ENCODE measurements at regions not wholly inside any gene's neighbourhood (a gene's known extent, or its start where the extent isn't known, plus 50 kb on each side); places are given as distances from the start of the nearest gene placed in this dataset.
"Not testable (repeated sequence)": the region's sequence is repeated elsewhere in the genome, so short reads cannot be mapped to it uniquely, and the experiment has no call there.

DNA sequence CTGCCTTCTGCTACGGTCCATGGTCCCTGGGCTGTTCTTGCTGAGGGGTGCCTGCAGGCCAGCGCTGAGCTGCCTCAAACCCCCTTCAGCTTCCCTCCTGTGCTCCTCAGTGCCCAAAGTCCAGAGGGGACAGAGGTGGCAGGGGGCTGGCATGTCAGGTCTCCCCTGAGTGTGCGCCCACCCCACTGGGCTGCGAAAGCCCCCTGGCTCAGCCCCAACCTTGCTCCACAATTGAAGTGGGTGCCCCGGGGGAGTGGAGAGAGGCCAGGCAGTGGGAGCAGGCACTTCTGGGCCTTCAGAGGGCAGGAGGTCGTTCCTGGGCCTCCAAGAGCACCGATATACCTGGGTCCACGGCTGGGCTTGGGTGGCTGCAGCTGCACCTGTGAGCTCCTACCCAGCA lies 548.7 kb upstream of the FAM98A start (continued):
- TF ChIP-seq YY1 (IDR thresholded peaks at IDR 0.05): no peak

DNA sequence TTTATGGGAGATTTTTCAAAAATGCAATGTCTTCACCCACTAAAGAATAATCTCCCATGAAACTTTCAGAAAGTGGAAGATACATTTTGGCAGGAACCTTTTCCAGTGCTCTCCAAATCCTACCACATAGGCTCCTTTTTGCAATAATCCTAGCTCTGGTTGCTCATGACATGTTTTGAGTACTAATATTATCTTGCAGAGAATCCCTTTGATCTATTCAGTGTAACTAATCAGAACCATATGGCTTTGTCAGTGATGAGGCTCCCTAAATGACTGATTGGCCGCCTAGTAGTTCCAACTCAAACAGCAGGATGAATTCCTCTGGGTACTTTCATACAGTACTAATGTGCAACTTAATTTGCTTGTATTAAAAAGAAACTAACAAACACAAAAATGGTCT lies 544.0 kb upstream of the FAM98A start:
- H3K27me3 ChIP-seq (ENCODE audit: control insufficient read depth in 4 of 4, insufficient read depth in 4 of 4, low read length in 3 of 4): no peaks in the 10 kb centered on the region
- H3K4me1 ChIP-seq (ENCODE audit: control insufficient read depth in 4 of 4, insufficient read depth in 4 of 4, low read length in 3 of 4): no peaks in the 10 kb centered on the region
- no peaks in the 10 kb centered on the region for H3K9me3 ChIP-seq (ENCODE audit: control insufficient read depth in 4 of 4, low read length in 3 of 4)
- H3K9ac ChIP-seq (ENCODE audit: low read depth in 1 of 2, low read length in 2 of 2): no peak overlapping the region
- no peak overlapping the region for H3K27ac ChIP-seq (ENCODE audit: low read depth in 1 of 2, low read length in 2 of 2)
- DNase-seq (ENCODE audit: low spot score): no peak
- no peak overlapping the region for H3K4me3 ChIP-seq (ENCODE audit: low read depth in 1 of 3, low read length in 3 of 3)
- H3K36me3 ChIP-seq (ENCODE audit: control insufficient read depth in 4 of 4, insufficient read depth in 3 of 4, low read depth in 1 of 4, low read length in 3 of 4): no peaks in the 10 kb centered on the region
- 66% methylated on average over 1 of the region's 1 CpG for WGBS
- no peak for TF ChIP-seq EGR1 (IDR thresholded peaks at IDR 0.05; ENCODE audit: low read depth in 2 of 2)
- TF ChIP-seq HNF4A (conservative IDR thresholded peaks at IDR 0.05): no peak
- TF ChIP-seq RAD21 (IDR thresholded peaks at IDR 0.05): no peak

DNA sequence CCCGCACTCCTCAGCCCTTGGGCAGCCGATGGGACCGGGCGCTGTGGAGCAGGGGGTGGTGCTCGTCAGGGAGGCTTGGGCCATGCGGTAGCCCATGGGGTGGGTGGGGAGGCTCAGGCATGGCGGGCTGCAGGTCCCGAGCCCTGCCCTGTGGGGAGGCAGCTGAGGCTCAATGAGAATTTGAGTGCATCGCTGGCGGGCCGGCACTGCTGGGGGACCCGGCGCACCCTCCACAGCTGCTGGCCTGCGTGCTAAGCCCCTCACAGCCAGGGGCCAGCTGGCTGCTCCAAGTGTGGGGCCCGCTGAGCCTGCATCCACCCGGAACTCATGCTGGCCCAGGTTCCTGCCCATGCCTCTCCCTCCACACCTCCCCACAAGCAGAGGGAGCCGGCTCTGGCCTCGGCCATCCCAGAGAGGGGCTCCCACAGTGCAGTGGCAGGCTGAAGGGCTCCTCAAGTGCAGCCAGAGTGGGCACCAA lies 543.5 kb upstream of the FAM98A start:
- WGBS: 89% methylated on average over 18 of the region's 18 CpGs
- not testable (repeated sequence) for H3K36me3 ChIP-seq (ENCODE audit: control insufficient read depth in 4 of 4, insufficient read depth in 3 of 4, low read depth in 1 of 4, low read length in 3 of 4); H3K4me3 ChIP-seq (ENCODE audit: low read depth in 1 of 3, low read length in 3 of 3); H3K27ac ChIP-seq (ENCODE audit: low read depth in 1 of 2, low read length in 2 of 2); H3K9ac ChIP-seq (ENCODE audit: low read depth in 1 of 2, low read length in 2 of 2); DNase-seq (ENCODE audit: low spot score); H3K9me3 ChIP-seq (ENCODE audit: control insufficient read depth in 4 of 4, low read length in 3 of 4); H3K4me1 ChIP-seq (ENCODE audit: control insufficient read depth in 4 of 4, insufficient read depth in 4 of 4, low read length in 3 of 4); H3K27me3 ChIP-seq (ENCODE audit: control insufficient read depth in 4 of 4, insufficient read depth in 4 of 4, low read length in 3 of 4)

DNA sequence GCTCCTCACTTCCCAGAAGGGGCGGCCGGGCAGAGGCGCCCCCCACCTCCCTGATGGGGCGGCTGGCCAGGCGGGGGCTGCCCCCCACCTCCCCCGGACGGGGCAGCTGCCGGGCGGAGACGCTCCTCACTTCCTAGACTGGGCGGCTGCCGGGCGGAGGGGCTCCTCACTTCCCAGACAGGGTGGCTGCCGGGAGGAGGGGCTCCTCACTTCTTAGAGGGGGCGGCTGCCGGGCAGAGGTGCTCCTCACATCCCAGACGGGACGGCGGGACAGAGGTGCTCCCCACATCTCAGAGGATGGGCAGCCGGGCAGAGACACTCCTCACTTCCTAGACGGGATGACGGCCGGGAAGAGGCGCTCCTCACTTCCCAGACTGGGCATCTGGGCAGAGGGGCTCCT lies 534.0 kb upstream of the FAM98A start:
- H3K9me3 ChIP-seq (ENCODE audit: control insufficient read depth in 4 of 4, low read length in 3 of 4); H3K4me3 ChIP-seq (ENCODE audit: low read depth in 1 of 3, low read length in 3 of 3); H3K9ac ChIP-seq (ENCODE audit: low read depth in 1 of 2, low read length in 2 of 2); H3K27me3 ChIP-seq (ENCODE audit: control insufficient read depth in 4 of 4, insufficient read depth in 4 of 4, low read length in 3 of 4); H3K4me1 ChIP-seq (ENCODE audit: control insufficient read depth in 4 of 4, insufficient read depth in 4 of 4, low read length in 3 of 4); H3K27ac ChIP-seq (ENCODE audit: low read depth in 1 of 2, low read length in 2 of 2); DNase-seq (ENCODE audit: low spot score); H3K36me3 ChIP-seq (ENCODE audit: control insufficient read depth in 4 of 4, insufficient read depth in 3 of 4, low read depth in 1 of 4, low read length in 3 of 4): not testable (repeated sequence)
- WGBS: 95% methylated on average over 24 of the region's 24 CpGs

DNA sequence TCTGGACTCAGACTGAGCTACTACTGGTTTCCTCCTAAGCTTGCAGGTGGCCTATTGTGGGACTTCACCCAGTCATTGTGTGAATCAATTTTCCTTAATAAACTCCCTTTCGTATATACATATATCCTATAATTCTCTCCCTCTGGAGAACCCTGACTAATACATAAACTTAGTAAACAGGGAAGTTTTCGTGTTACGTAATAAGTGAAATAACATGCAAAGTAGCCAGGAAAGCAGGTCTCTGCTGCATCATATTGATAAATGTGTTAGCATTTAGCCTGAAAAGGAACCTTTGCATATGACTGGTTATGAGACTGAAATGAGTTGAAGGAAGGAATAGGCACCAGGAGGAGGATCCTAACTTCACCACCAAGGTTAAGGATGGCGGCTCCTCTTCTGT lies 527.2 kb upstream of the FAM98A start:
- Histone ChIP-seq H3K9ac (ENCODE audit: low read depth in 1 of 2, low read length in 2 of 2) (no peak overlapping the region), H3K36me3 (ENCODE audit: control insufficient read depth in 4 of 4, insufficient read depth in 3 of 4, low read depth in 1 of 4, low read length in 3 of 4) (no peaks in the 10 kb centered on the region), H3K27ac (ENCODE audit: low read depth in 1 of 2, low read length in 2 of 2) (no peak overlapping the region), H3K27me3 (ENCODE audit: control insufficient read depth in 4 of 4, insufficient read depth in 4 of 4, low read length in 3 of 4) (no peaks in the 10 kb centered on the region), H3K4me1 (ENCODE audit: control insufficient read depth in 4 of 4, insufficient read depth in 4 of 4, low read length in 3 of 4) (no peaks in the 10 kb centered on the region), H3K4me3 (ENCODE audit: low read depth in 1 of 3, low read length in 3 of 3) (no peak overlapping the region), H3K9me3 (ENCODE audit: control insufficient read depth in 4 of 4, low read length in 3 of 4) (no peaks in the 10 kb centered on the region)
- DNase-seq (ENCODE audit: low spot score): no peak
- 91% methylated on average over 4 of the region's 4 CpGs for WGBS
- TF ChIP-seq, protein P1, sequence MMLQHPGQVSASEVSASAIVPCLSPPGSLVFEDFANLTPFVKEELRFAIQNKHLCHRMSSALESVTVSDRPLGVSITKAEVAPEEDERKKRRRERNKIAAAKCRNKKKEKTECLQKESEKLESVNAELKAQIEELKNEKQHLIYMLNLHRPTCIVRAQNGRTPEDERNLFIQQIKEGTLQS (IDR thresholded peaks at IDR 0.05): no peak
- TF ChIP-seq RXRA (IDR thresholded peaks at IDR 0.05): no peak
- no peak for TF ChIP-seq FOXA2 (IDR thresholded peaks at IDR 0.05)
- TF ChIP-seq HNF4A (conservative IDR thresholded peaks at IDR 0.05): no peak
- no peak for TF ChIP-seq EGR1 (IDR thresholded peaks at IDR 0.05; ENCODE audit: low read depth in 2 of 2)
- no peak for TF ChIP-seq NR2F2 (IDR thresholded peaks at IDR 0.05)
- TF ChIP-seq, protein P2, sequence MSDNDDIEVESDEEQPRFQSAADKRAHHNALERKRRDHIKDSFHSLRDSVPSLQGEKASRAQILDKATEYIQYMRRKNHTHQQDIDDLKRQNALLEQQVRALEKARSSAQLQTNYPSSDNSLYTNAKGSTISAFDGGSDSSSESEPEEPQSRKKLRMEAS (IDR thresholded peaks at IDR 0.05): no peak
- no peak for TF ChIP-seq GABPA (IDR thresholded peaks at IDR 0.05 in 1 of 2, conservative IDR thresholded peaks at IDR 0.05 in 1 of 2)
- TF ChIP-seq FOXA1 (IDR thresholded peaks at IDR 0.05): no peak
- TF ChIP-seq, protein P3, sequence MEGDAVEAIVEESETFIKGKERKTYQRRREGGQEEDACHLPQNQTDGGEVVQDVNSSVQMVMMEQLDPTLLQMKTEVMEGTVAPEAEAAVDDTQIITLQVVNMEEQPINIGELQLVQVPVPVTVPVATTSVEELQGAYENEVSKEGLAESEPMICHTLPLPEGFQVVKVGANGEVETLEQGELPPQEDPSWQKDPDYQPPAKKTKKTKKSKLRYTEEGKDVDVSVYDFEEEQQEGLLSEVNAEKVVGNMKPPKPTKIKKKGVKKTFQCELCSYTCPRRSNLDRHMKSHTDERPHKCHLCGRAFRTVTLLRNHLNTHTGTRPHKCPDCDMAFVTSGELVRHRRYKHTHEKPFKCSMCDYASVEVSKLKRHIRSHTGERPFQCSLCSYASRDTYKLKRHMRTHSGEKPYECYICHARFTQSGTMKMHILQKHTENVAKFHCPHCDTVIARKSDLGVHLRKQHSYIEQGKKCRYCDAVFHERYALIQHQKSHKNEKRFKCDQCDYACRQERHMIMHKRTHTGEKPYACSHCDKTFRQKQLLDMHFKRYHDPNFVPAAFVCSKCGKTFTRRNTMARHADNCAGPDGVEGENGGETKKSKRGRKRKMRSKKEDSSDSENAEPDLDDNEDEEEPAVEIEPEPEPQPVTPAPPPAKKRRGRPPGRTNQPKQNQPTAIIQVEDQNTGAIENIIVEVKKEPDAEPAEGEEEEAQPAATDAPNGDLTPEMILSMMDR (IDR thresholded peaks at IDR 0.05; ENCODE audit: low read depth, low read length, missing input control): no peak
- no peak for TF ChIP-seq RAD21 (IDR thresholded peaks at IDR 0.05)
- TF ChIP-seq, protein P4, sequence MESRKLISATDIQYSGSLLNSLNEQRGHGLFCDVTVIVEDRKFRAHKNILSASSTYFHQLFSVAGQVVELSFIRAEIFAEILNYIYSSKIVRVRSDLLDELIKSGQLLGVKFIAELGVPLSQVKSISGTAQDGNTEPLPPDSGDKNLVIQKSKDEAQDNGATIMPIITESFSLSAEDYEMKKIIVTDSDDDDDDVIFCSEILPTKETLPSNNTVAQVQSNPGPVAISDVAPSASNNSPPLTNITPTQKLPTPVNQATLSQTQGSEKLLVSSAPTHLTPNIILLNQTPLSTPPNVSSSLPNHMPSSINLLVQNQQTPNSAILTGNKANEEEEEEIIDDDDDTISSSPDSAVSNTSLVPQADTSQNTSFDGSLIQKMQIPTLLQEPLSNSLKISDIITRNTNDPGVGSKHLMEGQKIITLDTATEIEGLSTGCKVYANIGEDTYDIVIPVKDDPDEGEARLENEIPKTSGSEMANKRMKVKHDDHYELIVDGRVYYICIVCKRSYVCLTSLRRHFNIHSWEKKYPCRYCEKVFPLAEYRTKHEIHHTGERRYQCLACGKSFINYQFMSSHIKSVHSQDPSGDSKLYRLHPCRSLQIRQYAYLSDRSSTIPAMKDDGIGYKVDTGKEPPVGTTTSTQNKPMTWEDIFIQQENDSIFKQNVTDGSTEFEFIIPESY (IDR thresholded peaks at IDR 0.05): no peak
- TF ChIP-seq HNF4G (IDR thresholded peaks at IDR 0.05): no peak
- TF ChIP-seq YY1 (IDR thresholded peaks at IDR 0.05): no peak
- no peak for TF ChIP-seq SP1 (IDR thresholded peaks at IDR 0.05)
